G401 (cell line): ENCODE measurements at regions not wholly inside any gene's neighbourhood (a gene's known extent, or its start where the extent isn't known, plus 50 kb on each side); places are given as distances from the start of the nearest gene placed in this dataset.

Experiments used
- DNase-seq: peaks from one replicate; pipeline ENCODE4 v3.0.0-alpha.2; 2015; ENCODE audit warnings: low spot score
- in situ Hi-C: cut with HindIII; loops from 2 replicates; pipeline ENCODE4 v1.10.0; 2016; ENCODE audit warnings: low sequenced_read_pairs, mixed read lengths

GRCh38 chr21:38725196-38726157 lies 80.3 kb upstream of the ETS2 start:
- in situ Hi-C loops: no loop called here
- DNase-seq: no peak

DNA sequence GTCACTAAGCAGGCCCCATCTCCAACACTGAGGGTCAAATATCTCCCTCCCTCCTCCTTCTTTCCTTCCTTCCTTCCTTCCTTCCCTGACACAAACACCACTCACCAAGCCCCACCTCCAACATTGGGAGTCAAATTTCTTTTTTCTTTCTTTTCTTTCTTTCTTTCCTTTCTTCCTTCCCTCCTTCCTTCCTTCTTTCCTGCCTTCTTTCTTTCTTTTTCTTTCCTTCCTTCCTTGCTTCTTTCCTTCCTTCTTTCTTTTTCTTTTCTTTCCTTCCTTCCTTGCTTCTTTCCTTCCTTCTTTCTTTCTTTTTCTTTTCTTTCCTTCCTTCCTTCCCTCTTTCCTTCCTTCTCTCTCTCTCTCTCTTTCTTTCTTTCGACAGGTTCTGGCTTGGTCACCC lies 79.2 kb upstream of the ETS2 start:
- in situ Hi-C loops: no loop called here
- no peak for DNase-seq

- in situ Hi-C loops: no loop called here
- no peak for DNase-seq
Measured at GRCh38 chr21:38729291-38729690, 76.4 kb upstream of the ETS2 start.

- in situ Hi-C loops: no loop called here
- no peak for DNase-seq
Measured at GRCh38 chr21:38729754-38730379, 75.9 kb upstream of the ETS2 start.

DNA sequence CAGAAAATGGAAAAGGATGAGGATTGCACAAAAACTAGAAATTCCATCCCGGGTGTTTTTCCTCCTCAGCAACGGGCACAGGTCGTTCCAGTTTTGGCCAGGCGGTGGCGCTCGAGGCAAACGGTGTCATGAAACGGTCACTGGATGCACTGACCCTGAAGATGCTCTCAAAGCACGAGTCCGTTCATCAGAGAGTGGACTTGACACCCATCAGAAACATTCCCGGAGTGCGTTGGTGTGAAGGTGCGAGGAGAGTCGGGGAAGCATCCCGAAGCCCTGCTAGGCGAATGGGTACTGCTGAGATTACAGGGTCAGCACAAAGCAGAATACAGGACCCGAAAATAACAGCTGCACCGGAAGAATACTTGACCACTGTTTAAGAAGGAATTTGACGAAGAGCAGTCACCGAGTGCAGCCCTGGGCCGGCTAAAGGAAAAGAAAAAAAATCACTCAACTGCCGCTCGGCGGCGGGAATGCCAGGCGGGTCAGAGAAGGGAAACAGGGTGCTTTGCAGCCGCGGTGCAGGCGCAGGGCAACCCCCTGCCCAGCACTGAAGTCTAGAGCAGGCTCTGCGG lies 71.7 kb upstream of the ETS2 start:
- in situ Hi-C loops: no loop called here
- DNase-seq: peak; percentile 62

GRCh38 chr21:38734646-38735365 lies 70.9 kb upstream of the ETS2 start:
- DNase-seq: no peak
- in situ Hi-C loops: no loop called here

GRCh38 chr21:38735626-38736206 lies 70.0 kb upstream of the ETS2 start:
- DNase-seq: no peak
- in situ Hi-C loops: no loop called here

DNA sequence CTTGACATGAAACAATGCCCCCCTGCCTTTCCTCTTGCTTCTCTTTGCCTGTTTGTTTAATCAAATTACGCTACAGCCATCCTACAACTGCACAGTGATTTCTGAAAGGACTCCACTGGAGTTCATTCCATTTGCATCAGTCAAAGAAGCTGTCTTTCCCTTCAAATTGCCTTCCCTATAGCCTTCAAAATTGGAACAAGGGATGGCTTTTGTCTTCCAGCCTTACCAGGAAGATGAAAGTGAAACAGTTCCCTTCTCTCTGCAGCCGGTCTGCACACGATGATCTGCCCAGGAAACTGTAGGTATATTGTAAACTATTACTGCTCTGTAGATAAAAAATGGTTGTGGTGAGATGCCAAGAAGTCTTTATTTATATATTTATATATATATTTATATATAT lies 65.6 kb upstream of the ETS2 start:
- in situ Hi-C loops: no loop called here
- DNase-seq: no peak

GRCh38 chr21:38741092-38741949 lies 64.4 kb upstream of the ETS2 start:
- in situ Hi-C loops: no loop called here
- DNase-seq: no peak

- in situ Hi-C loops: no loop called here
- DNase-seq: no peak
Measured at GRCh38 chr21:38741950-38742256, 63.8 kb upstream of the ETS2 start.

- in situ Hi-C loops: no loop called here
- no peak for DNase-seq
Measured at GRCh38 chr21:38742580-38743260, 63.0 kb upstream of the ETS2 start.

GRCh38 chr21:38743772-38744529 lies 61.8 kb upstream of the ETS2 start:
- no peak for DNase-seq
- in situ Hi-C loops: no loop called here

- in situ Hi-C loops: no loop called here
- DNase-seq: no peak
Measured at GRCh38 chr21:38744861-38745260, 60.9 kb upstream of the ETS2 start.

DNA sequence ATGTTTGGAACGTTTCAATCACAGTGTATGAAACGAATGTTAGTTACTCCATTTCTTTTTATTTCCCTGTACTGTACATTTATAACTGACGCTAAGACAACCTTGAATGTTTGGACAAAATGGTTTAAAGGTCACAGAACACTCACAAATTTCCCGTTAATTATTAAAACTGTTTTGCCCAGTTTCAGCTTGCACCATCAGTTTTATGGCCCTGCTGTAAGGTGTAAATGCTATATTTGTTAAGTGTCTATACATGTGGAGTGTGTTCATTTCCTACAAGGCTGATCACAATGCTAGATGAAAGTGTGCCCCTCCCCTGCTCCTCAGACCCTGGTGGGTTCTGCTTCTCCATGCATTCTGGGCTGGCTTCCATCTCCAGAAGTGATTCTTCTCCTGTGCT lies 57.9 kb upstream of the ETS2 start:
- in situ Hi-C loops: no loop called here

DNA sequence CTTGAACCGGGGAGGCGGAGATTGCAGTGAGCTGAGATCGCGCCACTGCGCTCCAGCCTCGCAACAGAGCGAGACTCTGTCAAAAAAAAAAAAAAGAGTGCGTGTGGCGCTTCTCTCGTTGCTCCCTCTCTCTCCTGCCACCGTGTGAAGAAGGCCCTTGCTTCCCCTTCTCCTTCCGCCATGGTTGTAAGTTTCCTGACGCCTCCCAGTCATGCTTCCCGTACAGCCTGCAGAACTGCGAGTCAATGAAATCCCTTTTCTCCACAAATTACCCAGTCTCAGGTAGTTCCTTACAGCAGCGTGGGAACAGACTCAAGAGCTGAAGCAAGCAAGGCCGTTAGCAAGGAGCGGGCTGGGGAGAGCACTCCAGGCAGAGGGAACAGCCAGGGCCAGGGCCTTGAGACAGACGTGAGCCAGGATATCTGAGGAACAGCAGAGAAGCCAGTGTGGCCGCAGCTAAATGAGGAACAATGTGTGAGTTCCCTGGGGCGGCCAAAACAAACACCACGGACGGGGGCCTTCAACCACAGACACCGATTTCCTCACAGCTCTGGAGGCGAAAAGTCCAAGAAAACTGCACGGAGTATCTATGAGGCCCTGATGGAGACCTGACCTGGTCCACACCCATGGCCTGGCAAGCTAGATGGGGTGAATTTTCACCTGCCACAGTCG lies 54.2 kb upstream of the ETS2 start:
- no peak for DNase-seq
- in situ Hi-C loops: no loop called here

More for the DNA sequence above, 57.9 kb upstream of the ETS2 start:
- DNase-seq: no peak

DNA sequence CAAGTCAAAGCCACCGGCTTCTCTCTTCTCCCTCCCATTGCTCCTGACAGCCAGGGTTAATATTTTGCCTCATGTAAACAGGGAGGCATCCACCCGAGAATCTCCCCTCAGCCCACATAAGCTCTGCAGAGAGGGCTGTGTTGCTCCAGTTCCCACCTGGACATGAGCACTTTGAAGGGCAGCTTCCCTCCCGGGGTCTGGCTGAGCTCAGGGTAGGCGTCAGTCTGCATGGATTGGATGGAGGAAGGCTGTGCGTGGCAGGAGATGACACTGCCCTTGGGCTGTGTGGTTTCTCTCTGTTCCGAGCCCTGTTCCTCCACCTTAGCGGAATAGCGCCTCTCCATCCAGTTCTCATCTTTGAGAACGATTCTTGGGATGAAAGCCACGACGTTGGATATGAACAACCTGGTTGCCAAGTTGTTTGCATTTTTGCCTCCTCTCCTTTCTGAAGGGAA lies 53.7 kb upstream of the ETS2 start:
- in situ Hi-C loops: no loop called here
- no peak for DNase-seq

- in situ Hi-C loops: no loop called here
Measured at GRCh38 chr21:38753114-38753513, 52.6 kb upstream of the ETS2 start.

More at GRCh38 chr21:38753114-38753513, 52.6 kb upstream of the ETS2 start:
- peak; percentile 35 for DNase-seq
